T-helper 2 cell treated with Interferon-gamma antibody and Interleukin-4, amounts not matched to agents 5 μg/mL and 100 μg/mL, for 36 hours (primary cell): ENCODE measurements at regions not wholly inside any gene's neighbourhood (a gene's known extent, or its start where the extent isn't known, plus 50 kb on each side); places are given as distances from the start of the nearest gene placed in this dataset.
"Not testable (repeated sequence)": the region's sequence is repeated elsewhere in the genome, so short reads cannot be mapped to it uniquely, and the experiment has no call there.

Experiments
- DNase-seq: peaks from one replicate; pipeline ENCODE4 v3.0.0; 2021; ENCODE audit warnings: low spot score
- H3K27ac Mint-ChIP-seq: one replicate; pipeline ENCODE4 v1.8.0; 2021; ENCODE audit warnings: mild to moderate bottlenecking, mixed read lengths
- H3K27me3 Mint-ChIP-seq: one replicate; pipeline ENCODE4 v1.8.0; 2021; ENCODE audit warnings: low read depth, mixed read lengths
- H3K36me3 Mint-ChIP-seq: one replicate; pipeline ENCODE4 v1.8.0; 2021; ENCODE audit warnings: low read depth, mixed read lengths
- H3K4me1 Mint-ChIP-seq: one replicate; pipeline ENCODE4 v1.8.0; 2021; ENCODE audit warnings: low read depth, mixed read lengths
- H3K4me3 Mint-ChIP-seq: one replicate; pipeline ENCODE4 v1.8.0; 2022; ENCODE audit warnings: mild to moderate bottlenecking, moderate library complexity, mixed read lengths
- H3K9me3 Mint-ChIP-seq: one replicate; pipeline ENCODE4 v1.8.0; 2021; ENCODE audit warnings: mixed read lengths

DNA sequence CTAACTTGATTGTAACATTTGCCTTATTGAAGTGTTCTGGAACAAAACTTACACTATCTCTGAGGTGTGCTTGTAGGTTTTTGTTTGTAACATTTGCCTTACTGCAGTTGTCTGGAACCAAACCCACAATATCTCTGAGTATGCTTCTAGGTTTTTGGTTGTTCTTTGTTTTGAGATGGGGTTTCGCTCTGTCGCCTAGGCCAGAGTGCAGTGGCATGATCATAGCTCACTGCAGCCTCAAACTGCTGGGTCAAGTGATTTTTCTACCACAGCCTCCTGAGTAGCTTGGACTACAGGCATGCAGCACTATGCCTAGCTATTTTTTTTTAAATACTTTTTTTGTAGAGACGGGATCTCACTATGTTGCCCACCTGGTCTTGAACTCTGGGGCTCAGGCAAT lies 1464.6 kb downstream of the FOXD4L5 start:
- H3K9me3 Mint-ChIP-seq: peaks cover 23% of the 10 kb centered on the region
- H3K4me3 Mint-ChIP-seq, DNase-seq, H3K27ac Mint-ChIP-seq, H3K36me3 Mint-ChIP-seq: not testable (repeated sequence)
- H3K4me1 Mint-ChIP-seq: peaks cover 13% of the 10 kb centered on the region
- H3K27me3 Mint-ChIP-seq: peaks cover 16% of the 10 kb centered on the region

GRCh38 chr9:63817622-63818518 lies 1467.1 kb downstream of the FOXD4L5 start:
- peak overlapping the region; percentile 79 for H3K4me3 Mint-ChIP-seq
- H3K36me3 Mint-ChIP-seq: peaks cover 3% of the 10 kb centered on the region
- peaks cover 16% of the 10 kb centered on the region for H3K27me3 Mint-ChIP-seq
- peaks cover 20% of the 10 kb centered on the region for H3K9me3 Mint-ChIP-seq
- DNase-seq: peak; percentile 61
- H3K27ac Mint-ChIP-seq: peak overlapping the region; percentile 69
- peaks cover 13% of the 10 kb centered on the region for H3K4me1 Mint-ChIP-seq

DNA sequence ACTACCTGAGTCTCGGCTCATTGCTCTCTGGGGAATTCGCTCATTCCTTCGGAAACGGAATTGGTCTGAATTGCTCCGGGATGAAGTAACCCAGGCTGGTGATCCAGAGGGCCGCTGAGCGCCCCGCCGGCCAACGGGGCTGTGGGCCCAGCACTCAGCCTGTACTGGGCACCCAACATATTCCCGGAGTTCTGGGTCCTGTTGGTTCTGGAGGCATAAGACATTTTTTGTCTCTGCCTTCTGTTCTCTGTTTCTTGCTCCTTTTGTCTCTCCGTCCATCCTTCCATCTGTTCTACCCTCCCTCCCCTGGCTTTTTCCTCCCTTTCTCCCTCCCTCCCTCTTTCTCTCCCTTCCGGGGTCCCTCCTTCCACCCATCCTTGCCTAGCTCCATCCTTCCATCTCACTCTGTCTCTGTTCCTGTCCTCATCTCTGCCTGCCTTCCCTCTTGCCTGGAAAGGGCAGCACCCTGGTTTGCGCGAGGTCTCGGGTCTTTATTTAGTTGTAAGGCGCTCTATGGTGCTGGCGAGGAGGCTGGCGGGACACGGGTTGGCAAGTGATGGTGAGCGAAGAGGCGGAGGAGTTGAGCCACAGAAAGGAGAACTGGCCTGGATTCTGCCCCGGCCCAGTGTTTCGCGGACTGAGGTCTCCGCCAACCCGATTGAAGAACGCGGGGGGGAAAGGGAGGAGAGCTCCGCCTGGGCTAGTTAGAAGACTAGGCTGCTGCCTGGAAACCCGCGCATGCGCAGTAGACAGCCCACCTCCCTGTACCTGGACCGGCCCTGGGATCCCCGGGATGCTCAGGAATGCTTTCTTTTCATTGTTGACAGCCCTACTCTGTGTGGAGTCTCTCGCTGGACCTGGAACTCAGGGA lies 1468.0 kb downstream of the FOXD4L5 start:
- H3K4me1 Mint-ChIP-seq: peaks cover 13% of the 10 kb centered on the region
- peak overlapping the region; percentile 29 for H3K27ac Mint-ChIP-seq
- peaks cover 18% of the 10 kb centered on the region for H3K9me3 Mint-ChIP-seq
- H3K27me3 Mint-ChIP-seq: peaks cover 16% of the 10 kb centered on the region
- peaks cover 3% of the 10 kb centered on the region for H3K36me3 Mint-ChIP-seq
- peak; percentile 63 for DNase-seq
- peak overlapping the region; percentile 79 for H3K4me3 Mint-ChIP-seq

GRCh38 chr9:63814970-63815669 lies 1469.9 kb downstream of the FOXD4L5 start:
- H3K4me3 Mint-ChIP-seq, DNase-seq, H3K36me3 Mint-ChIP-seq, H3K27ac Mint-ChIP-seq: not testable (repeated sequence)
- peaks cover 13% of the 10 kb centered on the region for H3K4me1 Mint-ChIP-seq
- peaks cover 14% of the 10 kb centered on the region for H3K9me3 Mint-ChIP-seq
- peaks cover 16% of the 10 kb centered on the region for H3K27me3 Mint-ChIP-seq

- Mint-ChIP-seq H3K9me3 (peaks cover 25% of the 10 kb centered on the region), H3K4me1 (peaks cover 13% of the 10 kb centered on the region), H3K27me3 (peaks cover 16% of the 10 kb centered on the region)
- H3K36me3 Mint-ChIP-seq, H3K4me3 Mint-ChIP-seq, H3K27ac Mint-ChIP-seq, DNase-seq: not testable (repeated sequence)
Measured at GRCh38 chr9:63813391-63814021, 1471.5 kb downstream of the FOXD4L5 start.

DNA sequence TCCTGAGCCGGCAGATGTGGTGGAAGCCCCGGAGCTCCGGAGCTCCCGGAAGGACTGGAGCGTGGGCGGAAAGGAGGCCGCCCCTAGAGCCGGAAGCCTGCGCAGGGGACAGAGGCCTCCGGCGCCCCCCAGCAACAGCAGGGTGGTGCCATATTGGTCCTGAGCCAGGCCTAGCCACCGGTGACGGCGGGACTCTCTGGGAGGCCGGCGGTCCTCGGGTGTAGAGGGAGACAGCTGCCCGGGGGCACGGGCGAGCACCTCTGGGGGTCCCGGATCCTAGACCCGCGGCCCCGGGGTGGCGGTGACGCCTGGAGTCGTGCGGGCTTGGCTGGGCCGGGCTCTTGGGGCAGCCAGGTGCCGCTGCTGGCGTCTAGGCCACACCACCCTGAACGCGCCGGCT lies 1472.2 kb downstream of the FOXD4L5 start:
- not testable (repeated sequence) for DNase-seq, H3K4me3 Mint-ChIP-seq, H3K27ac Mint-ChIP-seq, H3K36me3 Mint-ChIP-seq
- Mint-ChIP-seq H3K27me3 (peaks cover 12% of the 10 kb centered on the region), H3K9me3 (peaks cover 28% of the 10 kb centered on the region), H3K4me1 (peaks cover 10% of the 10 kb centered on the region)

DNA sequence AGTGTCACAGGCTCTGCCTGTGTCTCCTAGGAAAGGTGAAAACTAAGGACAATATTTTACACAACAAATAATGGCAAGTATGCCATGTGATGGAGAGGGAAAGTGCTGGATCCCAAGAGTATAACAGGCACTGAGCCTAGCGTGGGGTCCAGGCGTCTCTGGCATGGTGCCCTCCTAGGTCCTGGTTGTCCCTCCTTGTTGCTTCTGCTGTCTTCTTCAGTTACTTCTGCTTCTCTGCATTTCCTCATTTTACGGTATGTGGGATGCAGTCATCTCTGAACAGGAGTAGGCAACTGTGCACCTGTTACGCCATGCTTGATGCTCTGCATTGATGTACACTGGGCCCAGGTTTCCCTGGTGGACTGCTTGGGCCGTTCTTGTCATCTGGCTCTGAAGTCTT lies 1480.8 kb downstream of the FOXD4L5 start:
- not testable (repeated sequence) for H3K27me3 Mint-ChIP-seq, H3K4me3 Mint-ChIP-seq, H3K4me1 Mint-ChIP-seq, H3K36me3 Mint-ChIP-seq, DNase-seq, H3K27ac Mint-ChIP-seq
- peaks cover 50% of the 10 kb centered on the region for H3K9me3 Mint-ChIP-seq

DNA sequence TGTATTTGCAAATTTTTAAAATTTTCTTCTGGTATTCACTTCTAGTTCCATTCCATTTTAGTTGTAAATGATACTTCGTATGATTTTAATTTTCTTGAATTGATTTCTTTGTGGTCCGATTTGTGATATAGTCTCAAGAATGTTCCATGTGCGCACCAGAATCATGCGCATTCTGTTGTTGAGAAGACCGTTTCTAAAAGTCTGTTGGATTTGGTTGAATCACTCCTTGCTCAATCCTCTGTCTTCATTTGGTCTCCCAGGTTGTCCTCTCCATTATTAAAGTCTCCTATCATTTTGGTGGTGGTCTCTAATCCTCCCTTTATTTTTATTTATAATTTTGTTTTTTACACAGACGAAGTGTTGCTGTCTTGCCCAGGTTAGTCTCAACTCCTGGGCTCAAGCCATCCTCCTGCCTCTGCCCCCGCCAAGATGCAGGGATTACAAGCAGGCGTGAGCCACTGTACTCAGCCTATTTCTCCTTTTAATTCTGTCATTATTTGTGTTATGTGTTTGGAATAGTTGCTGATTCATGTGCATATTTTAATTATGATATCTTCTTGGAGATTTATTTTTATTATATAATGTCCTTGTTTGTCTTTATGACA lies 1490.8 kb downstream of the FOXD4L5 start:
- peaks cover 44% of the 10 kb centered on the region for H3K9me3 Mint-ChIP-seq

GRCh38 chr9:63787454-63787853 lies 1497.6 kb downstream of the FOXD4L5 start:
- not testable (repeated sequence) for H3K27me3 Mint-ChIP-seq, H3K4me3 Mint-ChIP-seq, H3K4me1 Mint-ChIP-seq, DNase-seq, H3K27ac Mint-ChIP-seq, H3K36me3 Mint-ChIP-seq
- peaks cover 47% of the 10 kb centered on the region for H3K9me3 Mint-ChIP-seq

More for the DNA sequence above, 1490.8 kb downstream of the FOXD4L5 start:
- H3K36me3 Mint-ChIP-seq, H3K4me3 Mint-ChIP-seq, H3K27me3 Mint-ChIP-seq, DNase-seq, H3K4me1 Mint-ChIP-seq, H3K27ac Mint-ChIP-seq: not testable (repeated sequence)

DNA sequence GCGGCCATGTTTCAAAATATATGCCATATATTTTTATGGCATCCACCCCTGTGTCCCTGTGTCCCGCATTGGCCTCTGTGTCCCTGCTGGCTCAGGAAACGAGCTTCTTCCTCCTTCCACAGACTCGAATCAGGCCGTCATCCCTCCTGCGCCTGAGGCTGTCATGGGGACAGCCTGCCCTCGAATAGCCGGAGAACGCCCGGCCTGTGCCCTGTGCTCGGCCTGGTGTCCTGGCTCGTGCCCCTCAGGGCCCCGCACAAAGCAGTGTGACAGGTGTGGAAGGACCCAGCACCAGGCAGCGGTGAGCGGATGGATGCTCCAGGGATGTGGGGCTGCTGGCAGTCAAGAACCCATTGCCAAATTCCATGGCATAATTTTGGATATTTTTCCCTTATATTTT lies 1500.0 kb downstream of the FOXD4L5 start:
- not testable (repeated sequence) for H3K36me3 Mint-ChIP-seq, H3K4me1 Mint-ChIP-seq, DNase-seq, H3K27me3 Mint-ChIP-seq, H3K4me3 Mint-ChIP-seq, H3K27ac Mint-ChIP-seq
- peaks cover 29% of the 10 kb centered on the region for H3K9me3 Mint-ChIP-seq

GRCh38 chr9:63784421-63784820 lies 1500.6 kb downstream of the FOXD4L5 start:
- peaks cover 22% of the 10 kb centered on the region for H3K9me3 Mint-ChIP-seq
- not testable (repeated sequence) for H3K4me3 Mint-ChIP-seq, DNase-seq, H3K27ac Mint-ChIP-seq, H3K27me3 Mint-ChIP-seq, H3K4me1 Mint-ChIP-seq, H3K36me3 Mint-ChIP-seq

DNA sequence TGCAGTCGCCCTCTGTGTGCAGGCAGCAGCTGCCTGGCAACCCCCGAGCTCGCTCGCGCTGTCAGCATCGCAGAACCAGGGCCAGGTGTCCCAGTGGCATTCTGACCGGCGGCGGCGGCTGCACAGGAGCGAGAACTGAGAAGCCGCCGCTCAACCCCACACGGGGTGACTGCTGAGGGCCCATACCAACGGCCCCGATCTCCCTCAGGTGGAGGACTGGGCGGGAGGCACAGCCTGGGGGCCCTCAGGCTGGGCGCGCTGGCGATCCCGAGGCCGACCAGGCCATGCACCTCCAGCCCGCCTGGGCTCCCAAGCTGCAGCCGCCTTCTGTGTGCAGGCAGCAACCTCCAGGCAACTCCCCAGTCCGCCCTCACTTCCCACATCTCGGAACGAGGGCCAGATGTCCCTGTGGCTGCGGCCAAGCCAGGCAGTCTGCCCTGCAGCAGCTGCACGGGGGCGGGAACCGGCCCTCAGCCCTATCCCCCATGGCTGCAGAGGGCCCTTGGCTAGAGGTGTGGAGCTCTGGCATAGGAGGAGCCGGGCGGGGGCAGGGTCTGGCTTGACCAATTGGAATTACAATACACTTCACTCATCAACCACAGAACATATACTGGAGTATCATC lies 1503.1 kb downstream of the FOXD4L5 start:
- not testable (repeated sequence) for H3K36me3 Mint-ChIP-seq, H3K27me3 Mint-ChIP-seq, H3K4me3 Mint-ChIP-seq, DNase-seq, H3K27ac Mint-ChIP-seq, H3K4me1 Mint-ChIP-seq
- H3K9me3 Mint-ChIP-seq: peaks cover 11% of the 10 kb centered on the region

DNA sequence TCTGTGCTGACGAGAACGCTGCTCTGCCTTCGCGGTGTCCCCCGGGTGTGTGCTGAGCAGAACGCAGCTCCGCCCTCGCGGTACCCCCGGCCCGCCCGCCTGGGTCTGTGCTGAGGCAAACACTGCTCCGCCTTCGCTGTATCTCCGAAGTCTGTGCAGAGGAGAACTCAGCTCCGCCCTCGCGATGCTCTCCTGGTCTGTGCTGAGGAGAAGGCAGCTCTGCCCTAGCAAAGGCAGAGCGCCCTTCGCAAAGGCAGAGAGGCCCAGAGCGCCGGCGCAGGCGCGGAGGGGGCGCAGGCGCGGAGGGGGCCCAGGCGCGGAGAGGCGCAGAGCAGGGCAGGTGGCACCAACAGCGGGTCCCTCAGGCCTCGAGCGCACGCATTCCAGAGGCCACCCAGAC lies 1503.6 kb downstream of the FOXD4L5 start:
- H3K36me3 Mint-ChIP-seq, H3K27me3 Mint-ChIP-seq, DNase-seq, H3K4me3 Mint-ChIP-seq, H3K4me1 Mint-ChIP-seq, H3K27ac Mint-ChIP-seq, H3K9me3 Mint-ChIP-seq: not testable (repeated sequence)
